ENCODE measurements at regions not wholly inside any gene's neighbourhood (a gene's known extent, or its start where the extent isn't known, plus 50 kb on each side); places are given as distances from the start of the nearest gene placed in this dataset.

GRCh38 chr7:55271069-55271626 lies 94.0 kb upstream of the LANCL2 start:
- Histone ChIP-seq H2BK120ac (ENCODE audit: low read depth, low read length, poor library complexity, severe bottlenecking) (no peak overlapping the region), H3K23ac (ENCODE audit: insufficient read length, low read depth, low read length) (no peak overlapping the region), H3K9ac (ENCODE audit: extremely low read depth, insufficient read length, low read length) (no peak overlapping the region), H4K5ac (ENCODE audit: insufficient read length, low read depth, low read length) (no peak overlapping the region), H4K91ac (ENCODE audit: insufficient read length, low read depth, low read length) (no peak overlapping the region), H2BK12ac (ENCODE audit: insufficient read length, low read depth, low read length) (no peak overlapping the region), H3K18ac (ENCODE audit: insufficient read length, low read depth, low read length) (no peak overlapping the region), H2BK15ac (ENCODE audit: low read depth, low read length) (no peak overlapping the region), H3K4me2 (ENCODE audit: insufficient read depth, insufficient read length, low read length) (no peak overlapping the region), H2BK20ac (ENCODE audit: low read depth, low read length, poor library complexity, severe bottlenecking) (no peak overlapping the region), H3K27me3 (ENCODE audit: insufficient read depth, low read length) (no peaks in the 10 kb centered on the region), H2AFZ (ENCODE audit: low read length) (no peak overlapping the region), H3K79me2 (ENCODE audit: insufficient read depth, low read length) (no peaks in the 10 kb centered on the region), H3K4me1 (ENCODE audit: insufficient read depth, low read length) (no peaks in the 10 kb centered on the region), H2AK5ac (ENCODE audit: insufficient read length, low read length) (no peak overlapping the region), H3K79me1 (ENCODE audit: insufficient read depth, low read depth, low read length, poor library complexity, severe bottlenecking) (no peaks in the 10 kb centered on the region), H3K56ac (ENCODE audit: insufficient read length, low read depth, low read length) (no peak overlapping the region), H3T11ph (ENCODE audit: low read length) (no peak overlapping the region), H4K20me1 (ENCODE audit: control insufficient read depth, insufficient read depth, insufficient read length) (no peaks in the 10 kb centered on the region), H3K27ac (ENCODE audit: insufficient read length, low read depth, low read length) (no peak overlapping the region), H3K4ac (ENCODE audit: low read depth, low read length) (no peak overlapping the region), H3K9me3 (ENCODE audit: control insufficient read depth, low read depth, low read length) (no peaks in the 10 kb centered on the region), H2BK5ac (ENCODE audit: insufficient read length, low read length) (no peak overlapping the region), H3K14ac (ENCODE audit: insufficient read depth, low read length) (no peak overlapping the region), H4K8ac (replicated peaks; ENCODE audit: insufficient read length, low read depth, low read length) (no peak overlapping the region), H3K23me2 (ENCODE audit: insufficient read length, low read depth, low read length, poor library complexity, severe bottlenecking) (no peaks in the 10 kb centered on the region)
- no CpG with 5 or more reads among the region's 8 CpGs for WGBS (ENCODE audit: extremely low coverage, insufficient read length, low lambda C conversion rate)
- no peak for DNase-seq
- TF ChIP-seq CTCF (conservative IDR thresholded peaks at IDR 0.05): peak; percentile 54; the same call in 2 of the 3 replicates
- no peak overlapping the region for H3K27ac Mint-ChIP-seq
- H3K9me3 Mint-ChIP-seq: no peaks in the 10 kb centered on the region
- H3K27me3 Mint-ChIP-seq (ENCODE audit: low read depth): peaks cover 2% of the 10 kb centered on the region
- H3K4me3 Mint-ChIP-seq: no peak overlapping the region; a peak in 1 of 5 replicates
- H3K4me1 Mint-ChIP-seq: 0 out of 4 replicates have a peak, but pooled peaks cover 0 to 2% of the 10 kb centered on the region in 2 experiments
- no peaks in the 10 kb centered on the region for H3K36me3 Mint-ChIP-seq (ENCODE audit: insufficient read depth in 1 of 3, low read depth in 3 of 3)

All from H9 (cell line).